BLaER1 treated with 17β-estradiol and CSF1 and Interleukin-3, amounts not matched to agents 10 nM and 100 nM (cell line): ENCODE measurements at regions not wholly inside any gene's neighbourhood (a gene's known extent, or its start where the extent isn't known, plus 50 kb on each side); places are given as distances from the start of the nearest gene placed in this dataset.
"Not testable (repeated sequence)": the region's sequence is repeated elsewhere in the genome, so short reads cannot be mapped to it uniquely, and the experiment has no call there.

Experiments
- H3K27ac ChIP-seq, 11 experiments: shearing (Covaris generic); formaldehyde crosslinking; 2 replicates each; pipeline ENCODE4 v1.8.1; 2022
- H3K27me3 ChIP-seq, 11 experiments: shearing (Covaris generic); formaldehyde crosslinking; 2 replicates each; pipeline ENCODE4 v1.8.1; 2022
- H3K36me3 ChIP-seq, 11 experiments: shearing (Covaris generic); formaldehyde crosslinking; 2 replicates each; pipeline ENCODE4 v1.8.1; 2022
- H3K4me1 ChIP-seq, 10 experiments: shearing (Covaris generic); formaldehyde crosslinking; 2 replicates each; pipeline ENCODE4 v1.8.1; 2022
- H3K4me2 ChIP-seq, 11 experiments: shearing (Covaris generic); formaldehyde crosslinking; 2 replicates each; pipeline ENCODE4 v1.8.1; 2022
- H3K4me3 ChIP-seq, 10 experiments: shearing (Covaris generic); formaldehyde crosslinking; 2 replicates each; pipeline ENCODE4 v1.8.1; 2022
- H3K9ac ChIP-seq, 11 experiments: shearing (Covaris generic); formaldehyde crosslinking; 2 replicates each; pipeline ENCODE4 v1.8.1; 2022
- H3K9me3 ChIP-seq, 11 experiments: shearing (Covaris generic); formaldehyde crosslinking; replicated peaks in 1 of 11; 2 replicates each; pipeline ENCODE4 v1.8.1; 2022
- H4K20me1 ChIP-seq, 11 experiments: shearing (Covaris generic); formaldehyde crosslinking; 2 replicates each; pipeline ENCODE4 v1.8.1; 2022
- Cebpa-rat ChIP-seq, 11 experiments: shearing (Covaris generic); IDR thresholded peaks; 2 replicates each; pipeline ENCODE4 v1.8.1; 2022

DNA sequence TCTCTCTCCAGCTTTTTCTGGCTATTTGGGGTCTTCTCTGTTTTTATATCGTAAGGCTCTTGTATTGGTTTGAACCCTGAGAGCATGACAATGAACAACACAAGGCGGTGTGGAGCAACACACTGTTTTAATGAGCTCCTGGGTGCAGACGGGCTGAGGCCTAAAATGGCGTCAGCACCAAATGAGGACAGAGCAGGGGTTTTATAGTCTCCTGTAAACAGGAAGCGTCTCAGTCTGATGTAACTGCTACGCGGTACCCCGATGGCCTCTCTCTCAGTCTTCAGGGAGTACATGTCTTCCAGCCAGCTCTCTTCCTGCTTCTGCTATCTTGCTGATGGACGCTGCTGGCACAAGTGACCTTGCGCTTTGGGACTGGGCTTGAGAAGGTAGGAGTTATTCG is 95.9 kb upstream of the CCDC71L start:
- Histone ChIP-seq H3K27ac (0 out of 22 replicates have a peak overlapping the region, but pooled peaks of 1 of the 11 experiments have one; percentile 19), H3K4me2 (peak overlapping the region in 1 of 11 experiments; percentile 13; a peak in 1 of 22 replicates), H3K4me3 (no peak overlapping the region), H3K9ac (no peak overlapping the region), H4K20me1 (no peaks in the 10 kb centered on the region), H3K4me1 (peaks cover 9 to 16% (median 13%) of the 10 kb centered on the region in 10 experiments; a peak in 19 of 20 replicates), H3K9me3 (peaks cover 0 to 23% (median 15%) of the 10 kb centered on the region in 11 experiments; a peak in 14 of 22 replicates), H3K27me3 (no peaks in the 10 kb centered on the region), H3K36me3 (no peaks in the 10 kb centered on the region)
- no peak for TF ChIP-seq Cebpa-rat (IDR thresholded peaks at IDR 0.05)

- H3K36me3 ChIP-seq: no peaks in the 10 kb centered on the region
These were observed 96.9 kb upstream of the CCDC71L start for GRCh38 chr7:106757846-106758245.

DNA sequence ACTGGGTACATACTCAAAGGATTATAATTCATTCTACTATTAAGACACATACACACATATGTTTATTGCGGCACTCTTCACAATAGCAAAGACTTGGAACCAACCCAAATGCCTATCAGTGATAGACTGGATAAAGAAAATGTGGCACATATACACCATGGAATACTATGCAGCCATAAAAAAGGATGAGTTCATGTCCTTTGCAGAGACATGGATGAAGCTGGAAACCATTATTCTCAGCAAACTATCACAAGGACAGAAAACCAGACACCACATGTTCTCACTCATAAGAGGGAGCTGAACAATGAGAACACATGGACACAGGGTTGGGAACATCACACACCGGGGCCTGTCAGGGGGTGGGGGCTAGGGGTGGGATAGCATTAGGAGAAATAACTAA is 101.9 kb upstream of the CCDC71L start:
- not testable (repeated sequence) for H3K9ac ChIP-seq, H3K4me2 ChIP-seq, H3K4me3 ChIP-seq, H3K9me3 ChIP-seq, H3K27me3 ChIP-seq, H3K27ac ChIP-seq, H4K20me1 ChIP-seq, H3K36me3 ChIP-seq
- H3K4me1 ChIP-seq: peaks cover 16 to 22% (median 18%) of the 10 kb centered on the region in 10 experiments

More at GRCh38 chr7:106757846-106758245, 96.9 kb upstream of the CCDC71L start:
- H3K4me1 ChIP-seq: peaks cover 9 to 16% (median 13%) of the 10 kb centered on the region in 10 experiments; a peak in 19 of 20 replicates
- H4K20me1 ChIP-seq: no peaks in the 10 kb centered on the region
- no peaks in the 10 kb centered on the region for H3K27me3 ChIP-seq
- H3K27ac ChIP-seq: 0 out of 22 replicates have a peak overlapping the region, but pooled peaks of 1 of the 11 experiments have one; percentile 5
- no peak overlapping the region for H3K4me3 ChIP-seq
- no peak overlapping the region for H3K9ac ChIP-seq
- TF ChIP-seq Cebpa-rat (IDR thresholded peaks at IDR 0.05): no peak
- H3K9me3 ChIP-seq: peaks cover 0 to 23% (median 15%) of the 10 kb centered on the region in 11 experiments; a peak in 14 of 22 replicates
- peak overlapping the region; percentile 4 to 56 (median 35); a peak in 21 of 22 replicates for H3K4me2 ChIP-seq

GRCh38 chr7:106763717-106764116 is 101.4 kb upstream of the PIK3CG start:
- H4K20me1 ChIP-seq: no peaks in the 10 kb centered on the region
- H3K4me3 ChIP-seq: no peak overlapping the region
- H3K9ac ChIP-seq: no peak overlapping the region
- no peak overlapping the region for H3K4me2 ChIP-seq
- no peaks in the 10 kb centered on the region for H3K36me3 ChIP-seq
- no peak for TF ChIP-seq Cebpa-rat (IDR thresholded peaks at IDR 0.05)
- no peaks in the 10 kb centered on the region for H3K27me3 ChIP-seq
- peaks cover 18 to 23% (median 22%) of the 10 kb centered on the region in 10 experiments for H3K4me1 ChIP-seq
- no peak overlapping the region for H3K27ac ChIP-seq
- H3K9me3 ChIP-seq: no peaks in the 10 kb centered on the region

- Histone ChIP-seq H3K9ac (no peak overlapping the region), H3K9me3 (no peaks in the 10 kb centered on the region), H3K27me3 (no peaks in the 10 kb centered on the region), H4K20me1 (no peaks in the 10 kb centered on the region), H3K36me3 (no peaks in the 10 kb centered on the region), H3K27ac (no peak overlapping the region), H3K4me1 (peaks cover 18 to 23% (median 22%) of the 10 kb centered on the region in 10 experiments), H3K4me3 (no peak overlapping the region), H3K4me2 (no peak overlapping the region)
- TF ChIP-seq Cebpa-rat (IDR thresholded peaks at IDR 0.05): no peak
These were observed 99.2 kb upstream of the PIK3CG start for GRCh38 chr7:106765727-106766355.

- no peak overlapping the region for H3K4me3 ChIP-seq
- no peaks in the 10 kb centered on the region for H3K9me3 ChIP-seq
- no peak for TF ChIP-seq Cebpa-rat (IDR thresholded peaks at IDR 0.05)
- H4K20me1 ChIP-seq: no peaks in the 10 kb centered on the region
- H3K27me3 ChIP-seq: no peaks in the 10 kb centered on the region
- H3K4me1 ChIP-seq: peaks cover 18 to 23% (median 22%) of the 10 kb centered on the region in 10 experiments
- H3K4me2 ChIP-seq: peak overlapping the region in 9 of 11 experiments; percentile 40 to 76 (median 54); a peak in 13 of 22 replicates
- H3K9ac ChIP-seq: no peak overlapping the region
- no peak overlapping the region for H3K27ac ChIP-seq
- H3K36me3 ChIP-seq: no peaks in the 10 kb centered on the region
These were observed 98.5 kb upstream of the PIK3CG start for GRCh38 chr7:106766551-106766950.

DNA sequence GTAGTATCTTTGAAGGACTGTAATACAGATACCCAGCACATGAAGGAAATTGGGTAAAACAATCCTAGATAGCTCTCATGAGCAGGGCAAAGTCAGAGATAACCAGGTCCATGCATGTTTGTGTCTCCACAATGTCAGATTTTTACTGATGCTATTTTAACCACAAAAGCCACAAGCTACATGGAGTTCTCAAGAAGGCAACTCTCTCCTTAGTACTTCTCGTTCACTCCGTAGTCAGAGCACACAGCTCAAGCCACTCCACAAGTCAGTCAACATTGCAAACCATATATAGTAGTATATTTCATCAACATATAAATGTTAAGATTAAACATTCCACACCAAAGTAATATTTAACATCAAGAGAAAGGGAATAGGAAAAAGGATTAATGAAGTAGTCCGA is 98.0 kb upstream of the PIK3CG start:
- H3K27ac ChIP-seq: peak overlapping the region in 5 of 11 experiments; percentile 0 to 74 (median 12); a peak in 5 of 22 replicates
- peaks cover 18 to 23% (median 22%) of the 10 kb centered on the region in 10 experiments for H3K4me1 ChIP-seq
- H4K20me1 ChIP-seq: no peaks in the 10 kb centered on the region
- H3K9ac ChIP-seq: no peak overlapping the region
- no peak overlapping the region for H3K4me3 ChIP-seq
- no peaks in the 10 kb centered on the region for H3K36me3 ChIP-seq
- H3K27me3 ChIP-seq: no peaks in the 10 kb centered on the region
- no peak for TF ChIP-seq Cebpa-rat (IDR thresholded peaks at IDR 0.05)
- no peaks in the 10 kb centered on the region for H3K9me3 ChIP-seq
- H3K4me2 ChIP-seq: peak overlapping the region; percentile 3 to 76 (median 54); a peak in 20 of 22 replicates

DNA sequence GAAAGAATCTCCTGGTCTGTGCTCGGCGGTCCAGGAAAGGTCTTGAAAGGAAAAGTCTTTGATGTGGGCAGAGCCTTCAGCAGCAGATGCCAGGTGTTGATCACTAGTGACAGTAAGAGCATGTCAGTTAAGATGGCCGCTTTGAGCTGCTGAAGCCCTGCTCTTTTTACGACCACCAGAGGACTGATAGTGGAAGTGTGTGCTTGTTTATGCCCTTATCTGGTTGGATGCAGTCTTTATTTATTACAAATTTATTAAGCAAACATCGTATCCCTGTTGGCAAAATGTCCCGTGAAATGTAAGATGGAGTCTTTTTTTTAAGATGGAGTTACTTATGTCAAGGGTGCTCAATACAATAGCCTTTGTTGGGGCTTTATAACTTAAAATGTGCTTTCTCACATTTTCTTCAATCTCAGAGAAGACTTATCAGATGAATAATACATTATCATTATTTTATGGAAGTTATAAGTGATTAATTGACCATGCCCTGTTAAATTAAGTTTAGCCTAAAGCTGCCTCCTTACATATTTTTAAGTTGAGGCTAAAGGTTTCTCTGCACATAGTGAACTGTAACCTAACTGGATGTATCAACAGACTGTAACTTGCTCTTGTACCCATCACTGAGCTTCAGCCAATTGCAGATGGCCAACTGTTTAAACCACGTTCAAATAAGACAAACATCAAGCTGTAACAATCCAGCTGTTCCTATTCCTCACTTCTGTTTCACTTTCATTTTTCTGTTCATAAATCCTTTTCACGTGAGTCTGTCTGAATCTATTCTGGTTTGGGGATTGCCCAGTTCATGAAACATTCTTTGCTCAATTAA is 97.4 kb upstream of the PIK3CG start:
- H3K27me3 ChIP-seq: no peaks in the 10 kb centered on the region
- H3K4me3 ChIP-seq: peak overlapping the region in 2 of 10 experiments; percentile 17 to 25; a peak in 2 of 20 replicates
- no peaks in the 10 kb centered on the region for H3K36me3 ChIP-seq
- H3K4me2 ChIP-seq: peak overlapping the region; percentile 40 to 76 (median 55)
- peaks cover 18 to 23% (median 22%) of the 10 kb centered on the region in 10 experiments for H3K4me1 ChIP-seq
- H4K20me1 ChIP-seq: no peaks in the 10 kb centered on the region
- H3K9me3 ChIP-seq: no peaks in the 10 kb centered on the region
- H3K27ac ChIP-seq: peak overlapping the region in 9 of 11 experiments; percentile 5 to 74 (median 52); a peak in 13 of 22 replicates
- H3K9ac ChIP-seq: peak overlapping the region in 3 of 11 experiments; percentile 13 to 45 (median 43); a peak in 3 of 22 replicates
- no peak for TF ChIP-seq Cebpa-rat (IDR thresholded peaks at IDR 0.05)

GRCh38 chr7:106768324-106768751 is 96.7 kb upstream of the PIK3CG start:
- Histone ChIP-seq H3K4me2 (peak overlapping the region; percentile 40 to 76 (median 55)), H3K4me3 (peak overlapping the region in 2 of 10 experiments; percentile 17 to 25; a peak in 2 of 20 replicates), H4K20me1 (no peaks in the 10 kb centered on the region), H3K9ac (peak overlapping the region in 4 of 11 experiments; percentile 13 to 45 (median 31); a peak in 4 of 22 replicates), H3K9me3 (no peaks in the 10 kb centered on the region), H3K27ac (peak overlapping the region in 9 of 11 experiments; percentile 30 to 74 (median 52); a peak in 17 of 22 replicates), H3K36me3 (no peaks in the 10 kb centered on the region), H3K4me1 (peaks cover 18 to 23% (median 22%) of the 10 kb centered on the region in 10 experiments), H3K27me3 (no peaks in the 10 kb centered on the region)
- TF ChIP-seq Cebpa-rat (IDR thresholded peaks at IDR 0.05): no peak
